ENCODE measurements at regions not wholly inside any gene's neighbourhood (a gene's known extent, or its start where the extent isn't known, plus 50 kb on each side); places are given as distances from the start of the nearest gene placed in this dataset.

DNA sequence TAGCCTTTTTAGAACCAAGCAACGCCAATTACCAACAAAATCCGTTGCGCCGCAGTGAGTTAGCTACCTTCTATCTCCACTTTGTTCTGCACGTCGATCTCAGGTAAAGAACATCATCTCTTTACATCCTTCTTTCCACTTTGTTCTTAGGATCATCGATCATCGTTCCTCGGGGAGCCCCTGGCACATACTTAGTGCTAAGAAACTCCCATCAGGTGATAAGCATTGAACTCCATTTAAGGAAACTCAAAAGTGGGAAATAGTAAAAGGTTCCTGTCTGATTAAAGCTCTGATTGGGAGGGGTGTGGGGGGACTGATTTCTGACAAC lies 227.0 kb upstream of the PRSS16 start:
- Histone ChIP-seq H3K4me1 (ENCODE audit: insufficient read depth, low read length) (no peaks in the 10 kb centered on the region; the same call in 1 of the 2 replicates), H2BK12ac (ENCODE audit: insufficient read length, low read depth, low read length) (no peak overlapping the region), H3K56ac (ENCODE audit: insufficient read length, low read depth, low read length) (no peak overlapping the region), H3K79me1 (ENCODE audit: insufficient read depth, low read depth, low read length, poor library complexity, severe bottlenecking) (peaks cover 3% of the 10 kb centered on the region), H3K4ac (ENCODE audit: low read depth, low read length) (no peak overlapping the region), H3K23me2 (ENCODE audit: insufficient read length, low read depth, low read length, poor library complexity, severe bottlenecking) (no peaks in the 10 kb centered on the region), H2AFZ (ENCODE audit: low read length) (peak overlapping the region; percentile 75), H3K14ac (ENCODE audit: insufficient read depth, low read length) (peak overlapping the region; percentile 4; the same call in 1 of the 2 replicates), H3K18ac (ENCODE audit: insufficient read length, low read depth, low read length) (peak overlapping the region; percentile 49), H3T11ph (ENCODE audit: low read length) (no peak overlapping the region), H3K9me3 (ENCODE audit: control insufficient read depth, low read depth, low read length) (no peaks in the 10 kb centered on the region), H4K5ac (ENCODE audit: insufficient read length, low read depth, low read length) (no peak overlapping the region), H3K4me2 (ENCODE audit: insufficient read depth, insufficient read length, low read length) (peak overlapping the region; percentile 48), H2BK120ac (ENCODE audit: low read depth, low read length, poor library complexity, severe bottlenecking) (no peak overlapping the region), H2BK20ac (ENCODE audit: low read depth, low read length, poor library complexity, severe bottlenecking) (no peak overlapping the region), H3K27ac (ENCODE audit: insufficient read length, low read depth, low read length) (no peak overlapping the region), H2BK15ac (ENCODE audit: low read depth, low read length) (no peak overlapping the region), H2AK5ac (ENCODE audit: insufficient read length, low read length) (no peak overlapping the region), H3K9ac (ENCODE audit: extremely low read depth, insufficient read length, low read length) (peak overlapping the region; percentile 47), H3K27me3 (ENCODE audit: insufficient read depth, low read length) (no peaks in the 10 kb centered on the region), H3K79me2 (ENCODE audit: insufficient read depth, low read length) (no peaks in the 10 kb centered on the region), H3K23ac (ENCODE audit: insufficient read length, low read depth, low read length) (no peak overlapping the region), H4K20me1 (ENCODE audit: control insufficient read depth, insufficient read depth, insufficient read length) (no peaks in the 10 kb centered on the region), H4K91ac (ENCODE audit: insufficient read length, low read depth, low read length) (no peak overlapping the region), H2BK5ac (ENCODE audit: insufficient read length, low read length) (no peak overlapping the region), H4K8ac (replicated peaks; ENCODE audit: insufficient read length, low read depth, low read length) (no peak overlapping the region)
- no peak for DNase-seq
- H3K27ac Mint-ChIP-seq = peak overlapping the region; percentile 36 to 98 (median 85); a peak in 5 of 7 replicates
- peaks cover 7 to 21% (median 10%) of the 10 kb centered on the region in 3 experiments; a peak in 6 of 7 replicates for H3K36me3 Mint-ChIP-seq (ENCODE audit: insufficient read depth in 1 of 3, low read depth in 3 of 3)
- H3K27me3 Mint-ChIP-seq (ENCODE audit: low read depth) = no peaks in the 10 kb centered on the region; the same call in none of the 2 replicates
- TF ChIP-seq, protein P1, sequence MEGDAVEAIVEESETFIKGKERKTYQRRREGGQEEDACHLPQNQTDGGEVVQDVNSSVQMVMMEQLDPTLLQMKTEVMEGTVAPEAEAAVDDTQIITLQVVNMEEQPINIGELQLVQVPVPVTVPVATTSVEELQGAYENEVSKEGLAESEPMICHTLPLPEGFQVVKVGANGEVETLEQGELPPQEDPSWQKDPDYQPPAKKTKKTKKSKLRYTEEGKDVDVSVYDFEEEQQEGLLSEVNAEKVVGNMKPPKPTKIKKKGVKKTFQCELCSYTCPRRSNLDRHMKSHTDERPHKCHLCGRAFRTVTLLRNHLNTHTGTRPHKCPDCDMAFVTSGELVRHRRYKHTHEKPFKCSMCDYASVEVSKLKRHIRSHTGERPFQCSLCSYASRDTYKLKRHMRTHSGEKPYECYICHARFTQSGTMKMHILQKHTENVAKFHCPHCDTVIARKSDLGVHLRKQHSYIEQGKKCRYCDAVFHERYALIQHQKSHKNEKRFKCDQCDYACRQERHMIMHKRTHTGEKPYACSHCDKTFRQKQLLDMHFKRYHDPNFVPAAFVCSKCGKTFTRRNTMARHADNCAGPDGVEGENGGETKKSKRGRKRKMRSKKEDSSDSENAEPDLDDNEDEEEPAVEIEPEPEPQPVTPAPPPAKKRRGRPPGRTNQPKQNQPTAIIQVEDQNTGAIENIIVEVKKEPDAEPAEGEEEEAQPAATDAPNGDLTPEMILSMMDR (conservative IDR thresholded peaks at IDR 0.05) = no peak
- peaks cover 13 to 20% of the 10 kb centered on the region in 2 experiments for H3K9me3 Mint-ChIP-seq
- WGBS (ENCODE audit: extremely low coverage, insufficient read length, low lambda C conversion rate) = no CpG with 5 or more reads among the region's 9 CpGs
- peaks cover 14 to 23% of the 10 kb centered on the region in 2 experiments for H3K4me1 Mint-ChIP-seq
- H3K4me3 Mint-ChIP-seq = peak overlapping the region; percentile 73 to 83
